ENCODE measurements at regions not wholly inside any gene's neighbourhood (a gene's known extent, or its start where the extent isn't known, plus 50 kb on each side); places are given as distances from the start of the nearest gene placed in this dataset.
A peak's percentile ranks its signal among the peaks of the same experiment; 100 is the strongest.

GRCh38 chr2:143965493-143966164 lies 554.3 kb downstream of the ZEB2 start:
- Histone ChIP-seq H3K4me3 (no peak overlapping the region), H3K27ac (ENCODE audit: extremely low read depth, low read depth, low read length) (no peak overlapping the region), H3K79me2 (ENCODE audit: control insufficient read depth, insufficient read depth, low read length) (no peaks in the 10 kb centered on the region), H2AFZ (ENCODE audit: low read depth, low read length) (no peak overlapping the region), H3K4me2 (ENCODE audit: insufficient read depth, low read length) (no peak overlapping the region), H3K9me3 (replicated peaks; ENCODE audit: control insufficient read depth, insufficient read depth, low read depth, low read length) (no peaks in the 10 kb centered on the region), H3K4me1 (replicated peaks in 1 of 2; ENCODE audit: control insufficient read depth in 2 of 2, insufficient read depth in 2 of 2, low read length in 2 of 2) (no peaks in the 10 kb centered on the region), H3K9me1 (ENCODE audit: control insufficient read depth, insufficient read depth, low read length) (no peaks in the 10 kb centered on the region), H4K20me1 (replicated peaks; ENCODE audit: control insufficient read depth, insufficient read depth, low read length) (no peaks in the 10 kb centered on the region), H3K36me3 (ENCODE audit: control insufficient read depth, insufficient read depth, low read length) (no peaks in the 10 kb centered on the region), H3K9ac (ENCODE audit: insufficient read depth in 1 of 2, low read depth in 2 of 2, low read length in 2 of 2) (no peak overlapping the region), H3K27me3 (ENCODE audit: control insufficient read depth in 2 of 2, insufficient read depth in 2 of 2, low read length in 2 of 2) (no peaks in the 10 kb centered on the region; a peak in 1 of 5 replicates)
- in situ Hi-C loops (cut with MboI) = no loop called here
- BruUV-seq (replicated peaks) = no TSS peak
- DNase-seq (ENCODE audit: extremely low read depth in 1 of 4, low spot score in 3 of 4) (no peak), FAIRE-seq (peak; percentile 15), ATAC-seq (no peak)
- ChIA-PET POLR2A (no interaction called here), CTCF (ENCODE audit: low intra/inter-chr PET ratio) (no interaction called here)
- 19% methylated on average over 4 of the region's 4 CpGs for WGBS (ENCODE audit: insufficient coverage, low coverage, missing lambda C conversion rate)
- TF ChIP-seq ZNF143 (CRISPR knock-in tag; IDR thresholded peaks at IDR 0.05) (no peak), LEF1 (IDR thresholded peaks at IDR 0.05) (no peak), PTBP1 (IDR thresholded peaks at IDR 0.05; ENCODE audit: low read depth, low read length) (no peak), E4F1 (CRISPR knock-in tag; IDR thresholded peaks at IDR 0.05; ENCODE audit: borderline replicate concordance) (no peak), SFPQ (IDR thresholded peaks at IDR 0.05; ENCODE audit: low read depth, low read length) (no peak), MIER1 (IDR thresholded peaks at IDR 0.05; ENCODE audit: low read depth) (no peak), NFE2 (IDR thresholded peaks at IDR 0.05; ENCODE audit: low read depth) (peak; percentile 48; the same call in 1 of the 2 replicates), ZNF707 (CRISPR knock-in tag; conservative IDR thresholded peaks at IDR 0.05) (no peak), ZNF785 (CRISPR knock-in tag; IDR thresholded peaks at IDR 0.05) (no peak), GTF2B (IDR thresholded peaks at IDR 0.05; ENCODE audit: extremely low read depth, insufficient read length) (no peak), NEUROD1 (IDR thresholded peaks at IDR 0.05; ENCODE audit: borderline replicate concordance, low read depth, low read length, partially characterized antibody) (no peak), CHD1 (IDR thresholded peaks at IDR 0.05; ENCODE audit: low read length) (no peak), CEBPB (tag; IDR thresholded peaks at IDR 0.05) (peak; percentile 78), KLF16 (IDR thresholded peaks at IDR 0.05) (no peak), SP1 (CRISPR knock-in tag; IDR thresholded peaks at IDR 0.05) (no peak)
- intact Hi-C loops (cut with micrococcal nuclease) = no loop called here
